Activated CD4-positive, alpha-beta T cell treated with anti-CD3 and anti-CD28 coated beads for 48 hours (primary cell): ENCODE measurements at regions not wholly inside any gene's neighbourhood (a gene's known extent, or its start where the extent isn't known, plus 50 kb on each side); places are given as distances from the start of the nearest gene placed in this dataset.
"Not testable (repeated sequence)": the region's sequence is repeated elsewhere in the genome, so short reads cannot be mapped to it uniquely, and the experiment has no call there.

Experiments used
- DNase-seq: peaks from one replicate; pipeline ENCODE4 v3.0.0-alpha.2; 2020

DNA sequence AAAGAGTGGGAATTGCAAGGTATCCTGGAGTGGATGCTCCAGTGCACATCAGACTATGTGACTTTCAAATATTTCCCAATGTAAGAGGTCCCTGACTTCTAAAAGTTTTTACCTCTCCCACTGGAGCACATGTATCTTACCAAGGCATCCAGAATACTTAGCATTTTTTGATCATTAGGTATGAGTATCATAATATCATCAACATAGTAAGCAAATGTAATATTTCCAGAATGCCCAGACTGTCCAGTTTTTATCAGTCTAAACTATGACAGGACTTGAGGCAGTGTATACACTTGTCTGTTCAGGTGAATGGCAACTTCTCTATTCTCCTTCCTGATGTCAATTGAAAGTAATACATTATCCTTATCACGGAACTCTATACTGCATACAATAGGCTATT is 924.6 kb upstream of the GJE1 start:
- no peak for DNase-seq

DNA sequence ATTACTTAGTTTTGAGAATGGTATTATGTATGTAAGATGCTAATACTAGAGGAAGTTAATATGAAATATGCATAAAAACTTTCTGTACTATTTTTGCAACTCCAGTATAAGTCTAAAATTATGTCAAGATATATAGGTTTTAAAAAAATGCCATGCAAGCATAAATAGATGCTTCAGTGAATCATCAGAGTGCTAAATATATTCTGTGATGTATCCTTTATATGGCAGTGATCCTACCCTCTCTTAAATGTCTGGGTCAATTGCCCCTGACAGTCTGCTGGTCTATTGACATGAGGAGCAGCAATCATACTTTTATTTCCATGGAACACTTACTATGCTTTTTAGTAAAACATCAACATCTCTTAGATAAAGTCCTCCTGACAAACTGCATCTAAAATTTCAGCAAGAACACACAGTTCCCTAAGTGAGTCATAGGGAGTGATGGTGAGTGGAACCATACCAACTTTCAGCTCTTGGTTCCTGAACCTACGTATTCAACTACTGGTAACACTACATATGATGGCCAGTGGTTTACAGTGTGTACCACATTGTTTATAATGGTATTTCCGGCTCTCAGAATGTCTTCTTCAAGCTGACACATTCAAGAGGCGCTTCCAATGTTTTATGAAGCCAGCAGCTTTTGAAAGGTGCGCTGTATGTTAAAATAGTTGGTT is 928.7 kb upstream of the GJE1 start:
- no peak for DNase-seq

DNA sequence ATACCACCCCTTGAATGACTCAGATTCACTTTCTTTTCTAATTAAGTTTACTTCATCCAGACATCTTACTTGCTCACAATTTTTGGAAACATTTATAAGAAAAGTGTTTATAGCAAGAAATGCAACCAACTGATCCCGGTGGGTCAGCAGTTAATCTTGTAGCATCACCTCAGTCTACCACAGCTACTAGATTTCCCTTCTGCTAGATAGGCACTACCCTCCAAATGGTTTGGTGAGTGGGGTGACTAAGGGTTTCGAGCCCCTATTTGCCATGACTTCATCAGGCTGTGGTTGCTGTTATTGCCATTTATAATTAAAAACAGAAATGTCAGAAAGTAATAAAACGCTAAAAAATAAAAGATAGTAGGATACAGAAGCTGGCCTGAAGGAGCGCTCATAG is 930.1 kb upstream of the GJE1 start:
- no peak for DNase-seq

DNA sequence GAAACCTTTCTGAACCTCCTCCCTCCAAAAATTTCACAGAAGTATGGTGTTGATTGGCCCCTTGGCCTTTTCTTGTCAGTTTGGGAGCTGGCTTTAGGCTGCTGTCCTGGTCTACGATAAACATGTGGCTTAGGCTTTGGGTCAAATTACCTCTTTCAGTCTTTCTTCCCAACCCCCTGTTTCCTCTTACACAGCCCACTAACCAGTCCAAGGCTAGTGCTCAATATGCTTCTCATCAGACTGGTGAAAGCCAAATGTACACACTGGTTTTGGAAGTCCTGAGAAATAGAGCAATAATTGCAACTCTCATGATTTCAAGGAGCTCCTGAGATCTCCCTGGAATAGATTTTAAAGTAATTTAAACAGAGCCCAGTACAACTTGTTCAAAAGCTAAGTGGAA is 933.7 kb upstream of the GJE1 start:
- DNase-seq, result no peak

DNA sequence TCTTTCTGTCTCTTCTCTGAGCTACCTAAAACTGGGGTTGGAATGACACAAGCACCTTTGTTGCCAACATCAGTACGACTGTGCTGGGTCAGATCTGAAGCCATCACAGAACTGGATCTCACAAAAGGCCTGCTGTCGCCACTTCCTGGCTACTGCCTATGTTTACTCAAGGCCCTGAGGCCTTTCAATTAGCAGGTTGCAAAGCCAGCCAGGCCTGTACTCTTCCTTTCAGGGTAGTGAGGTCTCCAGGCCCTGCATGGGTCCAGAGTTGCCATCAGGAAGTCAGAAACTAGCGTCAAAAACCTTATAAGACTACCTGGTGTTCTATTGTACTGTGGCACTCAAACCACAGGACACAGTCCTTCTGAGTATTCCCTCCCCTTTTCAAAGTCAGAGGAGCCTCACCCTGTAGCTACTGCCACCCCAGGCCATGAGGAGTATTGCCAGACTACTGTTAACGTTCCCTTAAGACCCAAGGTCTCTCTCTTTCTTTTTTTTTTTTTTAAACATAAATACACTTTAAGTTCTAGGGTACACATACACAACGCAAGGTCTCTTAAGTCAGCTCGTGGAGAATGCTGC is 937.4 kb upstream of the GJE1 start:
- DNase-seq, result no peak

DNA sequence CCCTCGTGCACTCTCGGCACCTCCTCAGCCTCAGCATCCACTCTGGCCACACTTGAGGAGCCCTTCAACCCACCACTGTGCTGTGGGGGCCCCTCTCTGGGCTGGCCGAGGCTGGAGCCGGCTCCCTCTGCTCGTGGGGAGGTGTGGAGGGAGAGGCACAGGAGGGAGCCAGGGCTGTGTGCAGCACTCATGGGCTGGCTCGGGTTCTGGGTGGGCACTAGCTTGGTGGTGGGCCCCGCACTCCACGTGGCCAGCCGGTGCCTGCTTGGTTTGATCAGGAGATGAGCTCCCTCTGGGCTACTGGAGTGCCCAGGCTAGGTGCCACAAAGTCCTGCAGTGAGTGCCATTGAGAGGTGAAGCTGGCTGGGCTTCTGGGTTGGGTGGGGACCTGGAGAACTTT is 949.4 kb upstream of the GJE1 start:
- DNase-seq, result no peak

DNA sequence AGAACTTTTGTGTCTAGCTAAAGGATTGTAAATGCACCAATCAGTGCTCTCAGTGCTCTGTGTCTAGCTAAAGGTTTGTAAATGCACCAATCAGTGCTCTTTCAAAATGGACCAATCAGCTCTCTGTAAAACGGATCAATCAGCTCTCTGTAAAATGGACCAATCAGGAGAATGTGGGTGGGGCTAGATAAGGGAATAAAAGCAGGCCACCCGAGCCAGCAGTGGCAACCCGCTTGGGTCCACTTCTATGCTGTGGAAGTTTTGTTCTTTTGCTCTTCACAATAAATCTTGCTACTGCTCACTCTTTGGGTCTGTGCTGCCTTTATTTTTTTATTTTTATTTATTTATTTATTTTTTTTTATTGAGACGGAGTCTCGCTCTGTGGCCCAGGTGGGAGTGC is 957.3 kb upstream of the GJE1 start:
- DNase-seq, result not testable (repeated sequence)

DNA sequence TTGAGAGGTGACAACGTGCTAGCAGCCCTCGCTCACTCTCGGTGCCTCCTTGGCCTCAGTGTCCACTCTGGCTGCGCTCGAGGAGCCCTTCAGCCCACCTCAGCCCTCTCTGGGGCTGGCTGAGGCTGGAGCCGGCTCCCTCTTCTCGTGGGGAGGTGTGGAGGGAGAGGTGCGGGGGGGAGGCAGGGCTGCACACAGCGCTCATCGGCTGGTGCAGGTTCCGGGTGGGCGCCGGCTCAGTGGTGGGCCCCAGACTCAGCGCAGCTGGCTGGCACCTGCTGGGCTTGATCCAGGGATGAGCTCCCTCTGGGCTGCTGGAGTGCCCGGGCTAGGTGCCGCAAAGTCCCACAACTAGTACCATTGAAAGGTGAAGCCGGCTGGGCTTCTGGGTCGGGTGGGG is 957.8 kb upstream of the GJE1 start:
- DNase-seq, result no peak

DNA sequence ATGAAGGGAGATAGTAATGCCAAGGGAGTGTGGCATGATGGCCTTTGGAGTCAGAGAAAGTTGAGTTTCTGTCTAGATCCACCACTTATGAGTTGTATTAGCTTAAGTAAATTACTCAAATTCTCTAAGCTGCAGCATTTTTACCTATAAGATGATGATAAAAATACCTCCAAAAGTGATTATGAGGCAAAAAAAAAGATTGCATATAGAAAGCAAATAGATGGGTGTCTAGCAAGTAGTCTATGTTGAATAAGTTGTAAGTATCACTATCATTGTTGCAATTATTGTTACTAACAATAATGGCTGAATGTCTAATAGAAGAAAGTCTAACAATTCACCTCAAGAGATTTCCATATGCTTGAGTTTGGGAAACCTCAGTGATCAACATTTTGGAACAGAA is 959.2 kb upstream of the GJE1 start:
- no peak for DNase-seq

DNA sequence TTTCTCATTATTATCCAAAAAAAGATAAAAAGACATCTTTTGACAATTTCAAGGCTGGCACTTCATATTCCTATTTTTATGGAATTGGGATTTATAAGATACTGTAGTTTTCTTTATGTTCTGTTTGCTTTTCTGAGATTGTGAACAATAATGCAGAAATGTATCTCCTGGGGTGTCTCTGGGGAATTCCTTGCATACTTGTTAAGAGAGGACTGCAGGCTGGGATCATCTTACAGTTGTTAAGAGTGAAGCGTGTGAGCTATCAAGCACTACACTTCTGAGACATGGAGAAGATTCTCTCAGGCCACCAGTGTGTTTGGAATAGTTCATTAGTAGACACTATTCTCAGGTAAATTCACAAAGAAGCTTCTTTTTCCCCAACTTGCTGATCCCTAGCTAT is 963.3 kb upstream of the GJE1 start:
- no peak for DNase-seq

DNA sequence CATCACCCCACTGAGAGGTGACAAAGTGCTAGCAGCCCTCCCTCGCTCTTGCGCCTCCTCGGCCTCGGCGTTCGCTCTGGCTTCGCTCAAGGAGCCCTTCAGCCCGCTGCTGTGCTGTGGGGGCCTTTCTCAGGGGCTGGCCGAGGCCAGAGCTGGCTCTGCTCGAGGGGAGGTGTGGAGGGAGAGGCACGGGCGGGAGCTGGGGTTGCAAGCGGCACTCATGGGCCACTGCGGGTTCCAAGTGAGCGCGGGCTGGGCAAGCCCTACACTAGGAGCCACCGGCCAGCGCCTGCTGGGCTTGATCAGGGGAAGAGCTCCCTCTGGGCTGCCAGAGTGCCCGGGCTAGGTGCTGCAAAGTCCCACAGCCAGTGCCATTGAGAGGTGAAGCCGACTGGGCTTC is 964.8 kb upstream of the GJE1 start:
- DNase-seq, result no peak

DNA sequence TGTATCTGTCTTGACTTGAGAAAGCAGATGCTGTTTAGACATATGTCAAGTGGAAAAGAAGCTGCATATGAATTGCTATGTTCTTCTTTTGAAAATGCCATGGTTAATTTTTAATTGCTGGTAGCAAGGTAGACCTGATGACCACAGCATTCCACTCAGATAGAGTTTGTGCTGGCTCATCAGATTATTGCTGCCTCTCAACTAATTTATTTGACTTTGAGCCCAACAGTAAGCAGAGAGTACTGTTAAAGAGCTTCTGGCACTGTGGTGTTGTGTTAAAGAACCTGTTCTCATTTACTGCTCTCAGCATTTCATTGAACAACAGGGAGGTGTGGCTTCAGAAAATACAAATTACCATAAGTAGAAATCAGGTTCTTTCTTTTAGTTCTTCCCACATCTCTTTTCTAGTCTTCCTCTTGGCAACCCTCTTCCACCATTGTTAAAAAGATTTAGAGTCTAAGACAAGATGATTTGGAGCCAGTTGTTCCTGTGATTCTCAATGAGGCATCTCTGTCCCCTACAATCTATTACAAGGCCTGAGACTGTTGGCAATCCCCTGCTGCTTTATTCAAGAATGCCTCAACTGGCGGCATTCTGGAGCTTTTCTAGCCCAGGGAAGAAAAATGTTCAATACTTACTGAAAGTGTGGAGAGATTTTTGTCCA is 967.6 kb upstream of the GJE1 start:
- DNase-seq, result no peak

DNA sequence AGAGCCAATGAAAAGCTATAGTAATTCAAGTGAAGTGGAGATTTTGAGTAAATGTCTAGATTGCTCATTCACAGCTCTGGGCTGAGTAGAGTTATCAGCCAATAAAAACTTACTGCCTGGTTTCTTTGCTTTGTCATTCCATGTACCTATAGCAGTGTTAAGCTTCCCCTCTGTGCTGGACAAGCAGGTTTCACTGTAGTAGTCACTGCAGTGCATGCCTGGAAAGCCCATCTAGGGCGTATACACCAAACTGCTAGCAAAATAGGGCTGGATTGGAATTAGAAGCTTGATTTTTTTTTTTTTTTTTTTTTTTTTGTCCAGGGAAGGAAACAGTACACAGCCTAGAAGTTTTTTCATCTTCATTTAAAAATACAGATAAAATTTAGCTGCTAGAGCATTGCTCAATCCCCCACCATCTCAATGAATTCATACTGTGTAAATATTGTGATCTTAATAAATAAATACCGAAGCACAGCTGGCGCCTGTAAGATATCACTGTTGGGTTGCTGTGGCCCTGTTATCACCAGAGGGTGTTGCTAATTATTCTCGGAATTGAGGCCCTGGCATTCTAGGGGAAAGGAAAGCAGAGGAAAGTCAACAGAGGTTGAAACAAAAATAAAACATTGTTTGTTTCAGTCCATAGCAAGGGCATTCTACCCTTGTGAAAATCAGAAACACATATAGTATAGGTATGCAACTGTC is 968.5 kb upstream of the GJE1 start:
- no peak for DNase-seq

DNA sequence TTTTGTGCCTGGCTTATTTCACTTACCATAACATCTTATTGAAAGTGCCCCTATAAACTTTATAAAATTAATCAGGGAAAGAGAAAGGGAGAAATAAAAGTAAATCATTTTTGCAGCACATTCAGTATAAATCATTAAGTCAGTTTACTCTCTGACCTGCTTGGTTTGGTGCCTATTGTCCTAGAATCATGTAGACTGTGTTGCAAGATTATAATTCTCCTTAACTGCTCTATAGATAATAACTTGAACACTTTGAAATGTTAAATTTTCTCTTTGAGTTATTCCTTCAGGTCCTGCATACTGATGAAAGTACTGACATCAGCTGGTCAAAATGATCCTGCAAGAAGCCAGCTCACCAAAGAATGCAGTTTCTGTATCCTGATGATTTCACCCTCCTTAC is 969.6 kb upstream of the GJE1 start:
- DNase-seq, result no peak

DNA sequence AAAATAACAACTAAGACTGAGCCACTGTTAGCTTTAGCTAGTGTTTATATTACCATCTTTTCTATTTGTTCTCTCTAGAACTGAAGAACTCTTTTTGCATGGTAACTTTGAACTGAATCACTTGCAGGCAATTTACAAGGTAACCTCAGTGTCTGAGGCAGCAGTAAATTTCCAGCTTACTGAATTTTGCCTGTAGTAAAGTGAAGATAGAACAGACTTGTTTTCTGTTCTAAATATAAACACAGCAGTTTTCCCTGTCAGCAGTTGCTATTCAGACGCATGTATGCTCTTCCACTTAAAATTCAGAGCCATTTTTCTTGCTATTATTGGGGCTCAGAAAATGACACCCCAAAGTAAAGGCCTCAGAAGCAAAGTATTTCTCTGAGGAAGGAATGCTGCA is 974.0 kb upstream of the GJE1 start:
- no peak for DNase-seq

DNA sequence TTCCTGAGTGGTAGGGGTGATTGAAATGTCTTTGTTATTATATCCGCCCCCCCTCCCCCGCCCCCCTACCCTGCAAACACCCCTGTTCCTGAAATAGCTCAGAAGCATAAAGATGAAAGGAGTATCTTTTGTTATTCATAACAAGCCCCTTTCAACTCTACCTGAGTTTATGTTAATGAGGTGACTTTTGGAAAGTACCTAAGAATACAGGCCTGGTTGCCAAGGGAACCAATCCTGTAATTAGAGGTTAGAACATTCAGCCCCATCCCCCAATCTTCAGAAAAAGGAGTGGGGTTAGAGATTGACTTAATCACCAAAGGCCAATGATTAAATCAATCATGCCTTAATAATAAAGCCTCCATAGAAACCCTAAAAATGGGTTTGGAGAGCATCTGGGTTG is 979.2 kb upstream of the GJE1 start:
- no peak for DNase-seq

DNA sequence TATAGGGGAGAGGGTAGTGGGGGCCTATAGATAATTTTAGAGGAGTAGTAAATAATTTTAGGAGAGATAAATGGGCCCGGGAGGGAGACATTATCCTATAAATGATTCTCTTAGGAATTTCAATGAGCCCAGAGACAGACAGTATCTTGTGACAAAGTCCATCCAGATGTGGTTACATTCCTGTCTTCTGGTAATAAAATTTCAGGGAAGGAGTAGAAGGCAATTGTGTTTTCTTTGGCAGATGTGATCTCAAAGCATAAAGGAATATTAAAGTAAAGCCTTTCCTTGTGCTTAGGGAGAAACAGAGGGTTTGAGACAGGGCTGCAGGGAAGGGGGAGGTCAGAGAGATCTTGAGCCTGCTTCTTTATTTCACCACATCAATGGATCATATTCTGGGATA is 979.8 kb upstream of the GJE1 start:
- DNase-seq, result no peak

DNA sequence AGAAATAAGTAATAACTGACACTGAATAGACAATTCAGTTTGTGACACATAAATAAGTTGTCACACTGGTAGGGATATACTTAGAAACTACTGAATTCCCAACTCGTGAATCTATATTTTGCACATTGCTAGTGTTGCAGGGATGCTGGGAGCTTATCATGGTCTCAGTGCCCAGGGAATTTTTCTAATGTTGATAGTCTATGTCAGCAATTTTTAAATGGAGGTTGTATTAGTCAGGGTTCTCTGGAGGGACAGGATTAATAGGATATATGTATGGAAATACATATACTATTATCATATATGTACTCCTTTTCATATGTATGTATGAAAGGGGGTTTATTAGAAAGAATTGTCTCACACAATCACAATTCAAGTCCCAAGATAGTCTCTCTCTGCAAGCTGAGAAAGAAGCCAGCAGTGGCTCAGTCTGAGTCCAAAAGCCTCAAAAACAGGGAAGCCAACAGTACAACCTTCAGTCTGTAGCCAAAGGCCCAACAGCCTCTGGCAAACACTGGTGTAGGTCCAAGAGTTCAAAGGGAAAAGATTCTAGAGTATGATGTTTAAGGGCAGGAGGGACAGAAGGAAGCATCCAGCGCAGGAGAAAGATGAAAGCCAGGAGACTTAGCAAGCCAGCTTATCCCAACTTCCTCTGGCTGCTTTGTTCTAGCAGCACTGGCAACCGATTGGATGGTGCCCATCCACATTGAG is 980.9 kb upstream of the GJE1 start:
- no peak for DNase-seq

DNA sequence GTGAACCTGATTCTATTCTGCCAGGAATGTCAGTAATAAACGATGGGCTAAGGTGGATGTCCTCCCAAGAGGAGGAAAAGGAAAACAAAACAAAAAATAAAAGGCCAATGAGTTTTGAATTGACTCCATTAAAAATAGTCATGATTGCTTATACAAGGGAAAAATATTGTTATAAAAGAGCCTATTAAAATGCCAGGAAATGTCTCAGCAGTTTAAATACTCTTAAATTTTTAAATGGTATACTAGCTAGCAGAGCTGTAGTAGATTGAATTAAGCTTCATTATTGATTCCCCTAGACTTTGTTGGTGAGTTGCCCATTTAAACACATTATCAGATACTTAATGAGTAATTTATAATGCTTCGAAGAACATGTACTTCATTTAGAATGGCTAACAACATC is 990.9 kb upstream of the GJE1 start:
- DNase-seq, result no peak

DNA sequence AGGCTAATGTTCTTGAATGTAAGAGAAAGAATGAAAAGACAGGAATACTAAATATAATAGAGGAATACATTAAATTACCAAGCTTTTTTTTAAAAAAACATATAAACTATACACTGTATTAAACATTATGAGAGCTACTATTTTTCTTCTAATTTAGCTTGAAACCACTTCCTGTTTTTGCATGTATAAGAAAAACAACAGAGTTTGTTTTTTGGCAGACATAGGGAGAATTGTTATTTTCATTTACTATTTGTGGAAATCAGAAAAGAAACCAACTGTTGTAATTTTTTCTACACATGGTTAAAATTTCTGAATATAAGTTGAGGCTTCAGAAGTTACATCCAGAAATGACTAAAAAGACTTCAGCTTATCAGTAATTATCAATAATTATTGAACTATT is 991.8 kb upstream of the GJE1 start:
- no peak for DNase-seq

DNA sequence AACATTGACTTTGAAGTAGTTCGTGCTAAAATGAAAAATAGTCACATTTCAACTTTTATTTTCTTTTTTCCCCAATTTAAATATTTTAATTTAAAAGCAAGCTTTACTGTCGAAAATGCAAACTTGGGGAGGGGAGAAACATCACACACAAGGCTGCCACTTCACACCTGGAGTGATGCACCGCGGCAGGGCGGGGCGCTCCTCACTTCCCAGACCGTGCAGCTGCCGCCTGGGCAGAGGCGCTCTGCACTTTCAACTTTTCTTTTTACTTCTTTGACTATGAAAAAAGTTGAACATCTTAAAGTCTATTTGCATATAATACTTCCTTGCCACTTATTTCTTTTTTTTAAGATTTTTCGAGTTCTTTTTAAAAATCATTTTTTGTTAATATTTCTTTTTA is 993.3 kb upstream of the GJE1 start:
- no peak for DNase-seq

DNA sequence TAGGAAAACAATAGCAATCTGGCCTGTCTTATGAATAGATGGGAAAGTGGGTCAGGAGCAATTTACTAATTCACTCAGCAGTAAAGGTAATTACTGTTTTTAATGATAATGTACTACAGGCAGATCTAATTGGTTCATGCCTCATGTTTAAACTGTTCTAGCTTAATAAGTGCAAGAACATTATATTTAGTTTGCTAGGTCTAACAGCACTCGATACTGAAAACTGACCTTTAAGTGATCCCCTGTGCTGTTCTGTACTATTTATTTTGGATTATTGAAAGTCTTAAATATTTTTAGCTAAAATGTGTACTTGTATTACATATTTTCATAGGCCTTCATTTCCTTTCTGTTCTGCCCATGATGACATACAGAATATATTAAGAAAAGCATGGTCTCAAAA is 998.0 kb upstream of the GJE1 start:
- DNase-seq, result no peak

DNA sequence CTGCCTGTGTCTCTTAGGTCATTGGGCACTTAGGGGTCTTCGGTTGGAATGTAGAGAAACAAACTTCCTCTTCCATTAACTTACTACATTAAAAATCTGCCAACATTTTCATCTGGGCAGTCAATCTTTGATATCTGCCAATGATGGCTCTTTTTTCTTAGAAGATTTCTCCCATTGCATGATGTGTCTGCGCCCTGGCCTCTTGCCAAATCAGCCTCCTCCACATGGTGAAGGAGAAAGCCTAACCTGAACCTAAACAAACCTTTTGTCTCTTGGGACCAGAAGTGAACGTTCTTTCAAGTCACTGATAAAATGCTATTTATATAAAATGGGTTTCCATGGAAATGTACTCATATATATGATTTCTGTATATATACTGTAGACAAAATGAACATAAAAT is 998.9 kb upstream of the GJE1 start:
- no peak for DNase-seq

DNA sequence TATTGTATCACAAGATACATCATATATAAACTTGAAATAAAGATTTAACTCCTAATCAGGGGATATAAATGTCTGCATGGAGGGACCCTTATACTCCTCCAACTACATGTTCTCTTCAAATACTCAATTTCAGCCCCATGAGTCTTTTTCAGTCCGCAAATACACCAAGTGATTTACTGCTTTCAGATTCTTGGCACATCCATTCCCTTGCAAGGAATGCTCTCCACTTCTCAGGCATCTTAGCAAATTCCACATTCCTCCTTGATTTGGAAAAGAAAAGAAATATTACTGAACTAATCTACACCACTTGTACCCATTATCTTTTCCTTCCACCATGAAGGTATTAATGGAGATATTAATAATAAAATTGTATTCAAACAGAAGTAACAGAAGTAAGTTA is 999.4 kb upstream of the GJE1 start:
- DNase-seq, result no peak
